ENCODE measurements at regions not wholly inside any gene's neighbourhood (a gene's known extent, or its start where the extent isn't known, plus 50 kb on each side); places are given as distances from the start of the nearest gene placed in this dataset.
"Not testable (repeated sequence)": the region's sequence is repeated elsewhere in the genome, so short reads cannot be mapped to it uniquely, and the experiment has no call there.

GRCh38 chr1:149700677-149701567 lies 81.6 kb upstream of the FCGR1A start:
- DNase-seq, result not testable (repeated sequence)

- not testable (repeated sequence) for DNase-seq
Measured at GRCh38 chr1:149708192-149708853, 74.2 kb upstream of the FCGR1A start.

- DNase-seq, result not testable (repeated sequence)
Measured at GRCh38 chr1:149711651-149712050, 70.8 kb upstream of the FCGR1A start.

- DNase-seq, result not testable (repeated sequence)
Measured at GRCh38 chr1:149712154-149712927, 70.2 kb upstream of the FCGR1A start.

- DNase-seq, result not testable (repeated sequence)
Measured at GRCh38 chr1:149713513-149713912, 69.0 kb upstream of the FCGR1A start.

GRCh38 chr1:149713952-149714351 lies 68.5 kb upstream of the FCGR1A start:
- DNase-seq, result not testable (repeated sequence)

GRCh38 chr1:149724618-149725302 lies 57.7 kb upstream of the FCGR1A start:
- DNase-seq, result not testable (repeated sequence)

- DNase-seq, result not testable (repeated sequence)
Measured at GRCh38 chr1:149726688-149727087, 55.8 kb upstream of the FCGR1A start.

GRCh38 chr1:149728598-149728997 lies 53.9 kb upstream of the FCGR1A start:
- DNase-seq, result not testable (repeated sequence)
